ENCODE measurements at regions not wholly inside any gene's neighbourhood (a gene's known extent, or its start where the extent isn't known, plus 50 kb on each side); places are given as distances from the start of the nearest gene placed in this dataset.
"Not testable (repeated sequence)": the region's sequence is repeated elsewhere in the genome, so short reads cannot be mapped to it uniquely, and the experiment has no call there.

- no peak for DNase-seq (ENCODE audit: low read depth in 2 of 2)
These were observed 203.6 kb downstream of the GJA1 start for GRCh38 chr6:121639021-121639420.

- no peak for DNase-seq (ENCODE audit: low read depth in 2 of 2)
These were observed 205.7 kb downstream of the GJA1 start for GRCh38 chr6:121641158-121641557.

GRCh38 chr6:121645100-121645745 lies 209.8 kb downstream of the GJA1 start:
- DNase-seq (ENCODE audit: low read depth in 2 of 2): no peak

- DNase-seq (ENCODE audit: low read depth in 2 of 2): no peak
These were observed 212.5 kb downstream of the GJA1 start for GRCh38 chr6:121647905-121648304.

- no peak for DNase-seq (ENCODE audit: low read depth in 2 of 2)
These were observed 214.5 kb downstream of the GJA1 start for GRCh38 chr6:121649951-121650350.

- DNase-seq (ENCODE audit: low read depth in 2 of 2): no peak
These were observed 216.0 kb downstream of the GJA1 start for GRCh38 chr6:121651420-121651819.

- no peak for DNase-seq (ENCODE audit: low read depth in 2 of 2)
These were observed 216.8 kb downstream of the GJA1 start for GRCh38 chr6:121652223-121652622.

- DNase-seq (ENCODE audit: low read depth in 2 of 2): no peak
These were observed 217.5 kb downstream of the GJA1 start for GRCh38 chr6:121652726-121653623.

GRCh38 chr6:121653624-121654008 lies 218.2 kb downstream of the GJA1 start:
- DNase-seq (ENCODE audit: low read depth in 2 of 2): no peak

GRCh38 chr6:121657972-121658371 lies 222.5 kb downstream of the GJA1 start:
- DNase-seq (ENCODE audit: low read depth in 2 of 2): no peak

GRCh38 chr6:121660277-121660676 lies 224.8 kb downstream of the GJA1 start:
- DNase-seq (ENCODE audit: low read depth in 2 of 2): no peak

GRCh38 chr6:121663292-121663810 lies 227.9 kb downstream of the GJA1 start:
- no peak for DNase-seq (ENCODE audit: low read depth in 2 of 2)

- DNase-seq (ENCODE audit: low read depth in 2 of 2): no peak
These were observed 228.7 kb downstream of the GJA1 start for GRCh38 chr6:121664158-121664557.

- no peak for DNase-seq (ENCODE audit: low read depth in 2 of 2)
These were observed 231.4 kb downstream of the GJA1 start for GRCh38 chr6:121666814-121667213.

- no peak for DNase-seq (ENCODE audit: low read depth in 2 of 2)
These were observed 232.8 kb downstream of the GJA1 start for GRCh38 chr6:121668259-121668658.

- no peak for DNase-seq (ENCODE audit: low read depth in 2 of 2)
These were observed 235.1 kb downstream of the GJA1 start for GRCh38 chr6:121670511-121670910.

GRCh38 chr6:121677571-121677970 lies 242.1 kb downstream of the GJA1 start:
- no peak for DNase-seq (ENCODE audit: low read depth in 2 of 2)

- DNase-seq (ENCODE audit: low read depth in 2 of 2): no peak
These were observed 242.8 kb downstream of the GJA1 start for GRCh38 chr6:121678245-121678644.

GRCh38 chr6:121680058-121680457 lies 244.6 kb downstream of the GJA1 start:
- DNase-seq (ENCODE audit: low read depth in 2 of 2): no peak

- no peak for DNase-seq (ENCODE audit: low read depth in 2 of 2)
These were observed 247.2 kb downstream of the GJA1 start for GRCh38 chr6:121682666-121683065.

- not testable (repeated sequence) for DNase-seq (ENCODE audit: low read depth in 2 of 2)
These were observed 250.4 kb downstream of the GJA1 start for GRCh38 chr6:121685806-121686205.

GRCh38 chr6:121686611-121687023 lies 251.2 kb downstream of the GJA1 start:
- DNase-seq (ENCODE audit: low read depth in 2 of 2): no peak

GRCh38 chr6:121688974-121689373 lies 253.5 kb downstream of the GJA1 start:
- no peak for DNase-seq (ENCODE audit: low read depth in 2 of 2)
